Mesothelial cell of epicardium (in vitro differentiated cells): ENCODE measurements at regions not wholly inside any gene's neighbourhood (a gene's known extent, or its start where the extent isn't known, plus 50 kb on each side); places are given as distances from the start of the nearest gene placed in this dataset.

Source experiments
- DNase-seq, 2 experiments: peaks; one replicate each; pipeline ENCODE4 v3.0.0; 2021; ENCODE audit warnings: low spot score in 2 of 2; ENCODE audit not compliant: unreplicated experiment in 2 of 2
- H3K27ac Mint-ChIP-seq: 2 replicates; pipeline ENCODE4 v1.8.0; 2021; ENCODE audit warnings: mixed read lengths
- H3K27me3 Mint-ChIP-seq: 2 replicates; pipeline ENCODE4 v1.8.0; 2021; ENCODE audit warnings: low read depth, mixed read lengths
- H3K36me3 Mint-ChIP-seq: 2 replicates; pipeline ENCODE4 v1.8.0; 2021; ENCODE audit warnings: mixed read lengths
- H3K4me1 Mint-ChIP-seq: 2 replicates; pipeline ENCODE4 v1.8.0; 2021; ENCODE audit warnings: mixed read lengths
- H3K4me3 Mint-ChIP-seq: 2 replicates; pipeline ENCODE4 v1.8.0; 2021; ENCODE audit warnings: mild to moderate bottlenecking, moderate library complexity, mixed read lengths
- H3K9me3 Mint-ChIP-seq: 2 replicates; pipeline ENCODE4 v1.8.0; 2021; ENCODE audit warnings: mixed read lengths
- CTCF ChIP-seq: fragments of 200-600 bp; sonication (generic); IDR thresholded peaks from one replicate; pipeline ENCODE4 v1.5.0; 2021; ENCODE audit warnings: antibody characterized with exemption; ENCODE audit not compliant: unreplicated experiment

GRCh38 chr2:221293949-221294742 lies 278.0 kb downstream of the EPHA4 start:
- TF ChIP-seq CTCF = no peak
- Mint-ChIP-seq H3K27me3 (no peaks in the 10 kb centered on the region), H3K36me3 (no peaks in the 10 kb centered on the region), H3K27ac (no peak overlapping the region), H3K4me3 (no peak overlapping the region), H3K9me3 (no peaks in the 10 kb centered on the region), H3K4me1 (peaks cover 32% of the 10 kb centered on the region)
- no peak for DNase-seq

GRCh38 chr2:221304916-221305315 lies 267.2 kb downstream of the EPHA4 start:
- Mint-ChIP-seq H3K4me3 (no peak overlapping the region), H3K36me3 (no peaks in the 10 kb centered on the region), H3K27me3 (no peaks in the 10 kb centered on the region), H3K9me3 (no peaks in the 10 kb centered on the region), H3K27ac (no peak overlapping the region), H3K4me1 (peaks cover 32% of the 10 kb centered on the region)
- no peak for DNase-seq
- no peak for TF ChIP-seq CTCF

- no peak for TF ChIP-seq CTCF
- Mint-ChIP-seq H3K36me3 (no peaks in the 10 kb centered on the region), H3K4me3 (no peak overlapping the region), H3K27me3 (no peaks in the 10 kb centered on the region), H3K4me1 (peaks cover 41% of the 10 kb centered on the region), H3K27ac (no peak overlapping the region), H3K9me3 (no peaks in the 10 kb centered on the region)
- DNase-seq = no peak
These were observed 263.5 kb downstream of the EPHA4 start for GRCh38 chr2:221308507-221309066.

- TF ChIP-seq CTCF = no peak
- Mint-ChIP-seq H3K9me3 (no peaks in the 10 kb centered on the region), H3K36me3 (no peaks in the 10 kb centered on the region), H3K27me3 (no peaks in the 10 kb centered on the region), H3K4me1 (peaks cover 38% of the 10 kb centered on the region), H3K4me3 (no peak overlapping the region), H3K27ac (peak overlapping the region; percentile 6)
- no peak for DNase-seq
These were observed 262.1 kb downstream of the EPHA4 start for GRCh38 chr2:221309892-221310583.

GRCh38 chr2:221310730-221311129 lies 261.4 kb downstream of the EPHA4 start:
- Mint-ChIP-seq H3K27me3 (no peaks in the 10 kb centered on the region), H3K27ac (no peak overlapping the region), H3K36me3 (no peaks in the 10 kb centered on the region), H3K4me1 (peaks cover 34% of the 10 kb centered on the region), H3K4me3 (no peak overlapping the region), H3K9me3 (no peaks in the 10 kb centered on the region)
- TF ChIP-seq CTCF = no peak
- DNase-seq = no peak
